ENCODE measurements at regions not wholly inside any gene's neighbourhood (a gene's known extent, or its start where the extent isn't known, plus 50 kb on each side); places are given as distances from the start of the nearest gene placed in this dataset.
"Not testable (repeated sequence)": the region's sequence is repeated elsewhere in the genome, so short reads cannot be mapped to it uniquely, and the experiment has no call there.

- Histone ChIP-seq H4K20me1 (ENCODE audit: insufficient read depth) (no peaks in the 10 kb centered on the region), H3K36me3 (replicated peaks in 1 of 2; ENCODE audit: control insufficient read depth in 1 of 2, insufficient read depth in 2 of 2, low read length in 1 of 2) (no peaks in the 10 kb centered on the region)
- CTCF ChIA-PET: no interaction called here
Measured at GRCh38 chr5:57715296-57715695, 232.7 kb upstream of the ACTBL2 start.

GRCh38 chr5:57713535-57713934, 230.9 kb upstream of the ACTBL2 start:
- H3K4me1 ChIP-seq (ENCODE audit: control insufficient read depth in 1 of 2, insufficient read depth in 2 of 2, low read depth in 1 of 2, low read length in 1 of 2); CTCF ChIA-PET; H2AFZ ChIP-seq (ENCODE audit: low read depth); H3K27me3 ChIP-seq (ENCODE audit: insufficient read depth); H3K4me3 ChIP-seq (ENCODE audit: low read depth in 2 of 2, low read length in 1 of 2); H3K9me2 ChIP-seq; H3F3A ChIP-seq (replicated peaks; ENCODE audit: insufficient read depth); H3K36me3 ChIP-seq (replicated peaks in 1 of 2; ENCODE audit: control insufficient read depth in 1 of 2, insufficient read depth in 2 of 2, low read length in 1 of 2); POLR2A ChIA-PET; H4K20me1 ChIP-seq (ENCODE audit: insufficient read depth); H3K27ac ChIP-seq (ENCODE audit: low read depth in 2 of 2, low read length in 1 of 2); DNase-seq; H3K9ac ChIP-seq; H3K9me3 ChIP-seq; H3K4me2 ChIP-seq; H3K79me2 ChIP-seq (ENCODE audit: insufficient read depth): not testable (repeated sequence)
- 50% methylated on average over 3 of the region's 3 CpGs for WGBS (ENCODE audit: low lambda C conversion rate)

More at GRCh38 chr5:57715296-57715695, 232.7 kb upstream of the ACTBL2 start:
- no peak overlapping the region for H3K4me2 ChIP-seq
- H3F3A ChIP-seq (replicated peaks; ENCODE audit: insufficient read depth): no peaks in the 10 kb centered on the region
- TF ChIP-seq TAF1 (IDR thresholded peaks at IDR 0.05; ENCODE audit: borderline replicate concordance, low read depth, low read length) (no peak), FOXM1 (IDR thresholded peaks at IDR 0.05; ENCODE audit: low read depth) (no peak), SMC3 (IDR thresholded peaks at IDR 0.05; ENCODE audit: low read depth, low read length) (no peak), ZBTB33 (IDR thresholded peaks at IDR 0.05; ENCODE audit: borderline replicate concordance, low read depth) (no peak)
- H3K9ac ChIP-seq: no peak overlapping the region
- H3K4me1 ChIP-seq (ENCODE audit: control insufficient read depth in 1 of 2, insufficient read depth in 2 of 2, low read depth in 1 of 2, low read length in 1 of 2): no peaks in the 10 kb centered on the region; a peak in 2 of 4 replicates
- H3K79me2 ChIP-seq (ENCODE audit: insufficient read depth): no peaks in the 10 kb centered on the region
- H3K27ac ChIP-seq (ENCODE audit: low read depth in 2 of 2, low read length in 1 of 2): no peak overlapping the region
- H2AFZ ChIP-seq (ENCODE audit: low read depth): no peak overlapping the region
- H3K27me3 ChIP-seq (ENCODE audit: insufficient read depth): no peaks in the 10 kb centered on the region
- no peaks in the 10 kb centered on the region for H3K9me3 ChIP-seq
- H3K4me3 ChIP-seq (ENCODE audit: low read depth in 2 of 2, low read length in 1 of 2): no peak overlapping the region
- no peak for DNase-seq
- 81% methylated on average over 2 of the region's 2 CpGs for WGBS (ENCODE audit: low lambda C conversion rate)
- no peaks in the 10 kb centered on the region; the same call in 1 of the 2 replicates for H3K9me2 ChIP-seq
- POLR2A ChIA-PET: no interaction called here

- POLR2A ChIA-PET: no interaction called here
- Histone ChIP-seq H3K9me3 (no peaks in the 10 kb centered on the region), H3K4me2 (no peak overlapping the region), H3K9ac (no peak overlapping the region), H3K36me3 (replicated peaks in 1 of 2; ENCODE audit: control insufficient read depth in 1 of 2, insufficient read depth in 2 of 2, low read length in 1 of 2) (no peaks in the 10 kb centered on the region), H3K4me3 (ENCODE audit: low read depth in 2 of 2, low read length in 1 of 2) (no peak overlapping the region), H3K79me2 (ENCODE audit: insufficient read depth) (no peaks in the 10 kb centered on the region), H2AFZ (ENCODE audit: low read depth) (no peak overlapping the region), H3K27ac (ENCODE audit: low read depth in 2 of 2, low read length in 1 of 2) (peak overlapping the region in 1 of 2 experiments; percentile 53; a peak in 1 of 4 replicates), H3K4me1 (ENCODE audit: control insufficient read depth in 1 of 2, insufficient read depth in 2 of 2, low read depth in 1 of 2, low read length in 1 of 2) (no peaks in the 10 kb centered on the region; a peak in 2 of 4 replicates), H3F3A (replicated peaks; ENCODE audit: insufficient read depth) (no peaks in the 10 kb centered on the region), H4K20me1 (ENCODE audit: insufficient read depth) (no peaks in the 10 kb centered on the region), H3K27me3 (ENCODE audit: insufficient read depth) (no peaks in the 10 kb centered on the region), H3K9me2 (no peaks in the 10 kb centered on the region; the same call in 1 of the 2 replicates)
- CTCF ChIA-PET: interaction anchor here (1.3 to 1.8 kb wide), 3 partner anchors 9 to 414 kb away, joined by 3 to 5 read pairs (median 4); no protein-coding TSS in a partner anchor
- no peak for TF ChIP-seq TEAD4 (IDR thresholded peaks at IDR 0.05; ENCODE audit: borderline replicate concordance, insufficient read depth)
- TF ChIP-seq PBX3 (IDR thresholded peaks at IDR 0.05): no peak
- TF ChIP-seq RCOR1 (IDR thresholded peaks at IDR 0.05; ENCODE audit: low read length): no peak
- no peak for TF ChIP-seq EP300 (IDR thresholded peaks at IDR 0.05; ENCODE audit: borderline replicate concordance in 1 of 2, low read depth in 1 of 2, low read length in 1 of 2)
- TF ChIP-seq JUND (IDR thresholded peaks at IDR 0.05): no peak
- no peak for TF ChIP-seq RFX5 (IDR thresholded peaks at IDR 0.05; ENCODE audit: low read length)
- TF ChIP-seq SIN3A (IDR thresholded peaks at IDR 0.05; ENCODE audit: borderline replicate concordance, low read depth, low read length): no peak
- no peak for TF ChIP-seq CHD2 (IDR thresholded peaks at IDR 0.05; ENCODE audit: low read length, partially characterized antibody)
- no peak for TF ChIP-seq EZH2phosphoT487 (IDR thresholded peaks at IDR 0.05; ENCODE audit: borderline replicate concordance, low read depth)
- TF ChIP-seq NFIC (IDR thresholded peaks at IDR 0.05; ENCODE audit: borderline replicate concordance): no peak
- no peak for TF ChIP-seq GABPA (IDR thresholded peaks at IDR 0.05; ENCODE audit: low read depth)
- no peak for TF ChIP-seq TCF12 (IDR thresholded peaks at IDR 0.05)
- TF ChIP-seq RAD21 (IDR thresholded peaks at IDR 0.05; ENCODE audit: low read length): no peak; the same call in 1 of the 2 replicates
- no peak for TF ChIP-seq FOSL2 (IDR thresholded peaks at IDR 0.05; ENCODE audit: borderline replicate concordance, low read depth)
- no peak for TF ChIP-seq ZBTB33 (IDR thresholded peaks at IDR 0.05; ENCODE audit: borderline replicate concordance, low read depth)
- DNase-seq: no peak
- WGBS (ENCODE audit: low lambda C conversion rate): 75% methylated on average over 1 of the region's 1 CpG
Measured at GRCh38 chr5:57711946-57712345, 229.3 kb upstream of the ACTBL2 start.
